ENCODE measurements at regions not wholly inside any gene's neighbourhood (a gene's known extent, or its start where the extent isn't known, plus 50 kb on each side); places are given as distances from the start of the nearest gene placed in this dataset.
A peak's percentile ranks its signal among the peaks of the same experiment; 100 is the strongest.

DNA sequence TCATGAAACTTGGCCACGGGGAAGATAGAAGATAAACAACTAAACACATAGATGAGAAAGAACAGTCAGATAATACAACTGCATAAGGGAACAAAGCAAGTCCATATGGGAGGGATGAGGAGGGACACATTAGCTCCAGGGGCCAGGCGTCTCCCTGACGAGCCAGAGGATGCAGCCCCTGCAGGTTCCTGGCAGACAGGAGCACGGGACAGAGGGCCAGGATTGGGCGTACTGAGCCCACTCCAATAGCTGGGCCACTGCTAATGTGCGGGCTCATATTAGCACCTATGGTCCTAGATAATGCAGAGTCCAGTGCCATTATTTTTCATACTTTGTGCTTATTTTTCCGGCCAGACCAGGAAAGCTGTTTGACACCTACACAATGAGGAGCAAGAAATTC lies 182.9 kb downstream of the ANKRD60 start:
- WGBS = 76% methylated on average over 7 of the region's 7 CpGs

DNA sequence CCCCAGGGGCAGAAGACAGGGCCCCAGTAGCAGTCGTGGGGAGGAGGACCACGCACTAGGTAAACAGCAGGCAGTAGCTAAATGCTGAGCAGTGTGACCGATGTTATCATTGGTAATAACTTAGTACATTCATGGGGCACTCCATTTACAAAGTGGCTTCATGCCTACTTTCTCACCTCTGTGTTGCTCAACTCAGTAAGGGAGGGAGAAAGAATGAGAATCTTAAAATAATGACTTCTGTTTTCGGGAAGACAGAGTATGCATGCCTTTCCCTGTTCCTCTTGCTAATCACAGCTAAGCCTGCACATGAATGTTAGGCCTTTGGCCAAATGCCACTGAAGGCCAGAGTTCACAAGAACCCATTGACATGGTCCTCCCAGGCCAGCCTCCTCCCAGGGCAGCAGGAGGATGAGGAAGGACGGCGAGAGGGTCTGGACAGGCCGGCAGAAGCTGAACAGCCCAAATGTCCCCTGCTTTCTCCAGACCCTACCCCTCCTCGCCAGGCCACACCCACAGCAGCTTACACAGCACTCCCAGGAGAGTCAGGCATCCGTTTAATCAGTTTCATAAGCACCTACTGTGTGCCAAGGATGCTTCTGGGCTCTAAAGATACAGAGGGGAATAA lies 183.4 kb downstream of the ANKRD60 start:
- Histone ChIP-seq H3K27me3 (ENCODE audit: control insufficient read depth, insufficient read depth) (no peaks in the 10 kb centered on the region), H3K9me3 (ENCODE audit: control insufficient read depth, low read length) (no peaks in the 10 kb centered on the region), H3K27ac (ENCODE audit: low read length) (no peak overlapping the region), H3K4me1 (ENCODE audit: control insufficient read depth, insufficient read depth, low read length) (peaks cover 5% of the 10 kb centered on the region), H3K4me3 (ENCODE audit: low read length) (no peak overlapping the region)
- DNase-seq (no peak), ATAC-seq (peak; percentile 16 to 31)
- intact Hi-C loops (cut with DNase I) = no loop called here
- 76% methylated on average over 9 of the region's 9 CpGs for WGBS

More for the DNA sequence above, 182.9 kb downstream of the ANKRD60 start:
- H3K4me1 ChIP-seq (ENCODE audit: control insufficient read depth, insufficient read depth, low read length) = peaks cover 5% of the 10 kb centered on the region
- no peaks in the 10 kb centered on the region for H3K27me3 ChIP-seq (ENCODE audit: control insufficient read depth, insufficient read depth)
- no peak overlapping the region for H3K4me3 ChIP-seq (ENCODE audit: low read length)
- intact Hi-C loops (cut with DNase I) = no loop called here
- H3K27ac ChIP-seq (ENCODE audit: low read length) = no peak overlapping the region
- no peak for DNase-seq
- no peak for ATAC-seq
- H3K9me3 ChIP-seq (ENCODE audit: control insufficient read depth, low read length) = no peaks in the 10 kb centered on the region

DNA sequence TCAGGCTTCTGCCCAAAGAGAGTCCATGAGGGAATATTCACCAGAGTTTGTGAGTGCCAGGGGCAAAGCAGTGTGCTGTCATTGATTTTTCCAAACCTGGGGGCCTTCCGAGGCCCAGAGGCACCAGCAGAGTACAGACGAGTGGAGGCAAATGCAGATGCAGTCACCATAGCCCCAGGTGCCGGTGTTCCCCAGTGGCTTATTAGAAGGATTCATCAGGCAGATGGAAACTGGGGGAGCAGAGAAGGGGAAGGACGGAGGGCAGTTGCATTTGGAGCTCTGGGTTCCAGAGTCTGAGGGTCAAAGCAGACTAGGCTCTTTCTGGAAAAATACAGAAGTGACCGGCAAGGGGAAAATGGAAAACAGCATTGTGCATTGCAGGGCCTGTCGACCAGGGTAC lies 184.2 kb downstream of the ANKRD60 start:
- no peak for ATAC-seq
- intact Hi-C loops (cut with DNase I) = no loop called here
- WGBS = 84% methylated on average over 6 of the region's 6 CpGs

GRCh38 chr20:58043236-58044140 lies 185.0 kb downstream of the ANKRD60 start:
- Histone ChIP-seq H3K4me1 (ENCODE audit: control insufficient read depth, insufficient read depth, low read length) (peaks cover 5% of the 10 kb centered on the region), H3K27ac (ENCODE audit: low read length) (no peak overlapping the region), H3K27me3 (ENCODE audit: control insufficient read depth, insufficient read depth) (no peaks in the 10 kb centered on the region), H3K9me3 (ENCODE audit: control insufficient read depth, low read length) (no peaks in the 10 kb centered on the region), H3K4me3 (ENCODE audit: low read length) (no peak overlapping the region)
- 56% methylated on average over 17 of the region's 17 CpGs for whole genome bisulfite sequencing
- ATAC-seq = no peak
- intact Hi-C loops (cut with DNase I) = no loop called here
- DNase-seq = no peak

More for the DNA sequence above, 184.2 kb downstream of the ANKRD60 start:
- no peak for DNase-seq
- no peak overlapping the region for H3K4me3 ChIP-seq (ENCODE audit: low read length)
- no peaks in the 10 kb centered on the region for H3K27me3 ChIP-seq (ENCODE audit: control insufficient read depth, insufficient read depth)
- no peaks in the 10 kb centered on the region for H3K9me3 ChIP-seq (ENCODE audit: control insufficient read depth, low read length)
- H3K27ac ChIP-seq (ENCODE audit: low read length) = no peak overlapping the region
- peaks cover 5% of the 10 kb centered on the region for H3K4me1 ChIP-seq (ENCODE audit: control insufficient read depth, insufficient read depth, low read length)

DNA sequence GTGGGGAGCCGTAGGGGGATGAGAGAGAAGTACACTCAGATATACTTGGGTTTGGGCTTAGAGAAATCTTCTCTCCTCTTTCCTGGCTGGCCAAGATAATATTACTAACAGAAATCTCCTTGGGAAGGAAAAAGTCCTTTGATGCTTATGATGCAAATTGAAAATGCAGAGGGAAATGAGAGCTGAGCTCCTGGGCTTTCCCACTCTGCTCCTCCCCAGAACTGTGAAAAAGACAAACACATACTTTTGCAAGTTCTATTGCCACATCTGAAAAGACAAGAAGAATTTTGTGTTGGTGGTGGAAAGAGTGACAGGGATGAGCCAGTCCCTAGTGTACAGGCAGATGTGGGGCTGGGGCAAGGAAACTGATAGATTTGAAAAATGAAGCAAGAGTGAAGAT lies 185.9 kb downstream of the ANKRD60 start:
- WGBS = 67% methylated on average over 1 of the region's 1 CpG
- Histone ChIP-seq H3K4me1 (ENCODE audit: control insufficient read depth, insufficient read depth, low read length) (peaks cover 3% of the 10 kb centered on the region), H3K9me3 (ENCODE audit: control insufficient read depth, low read length) (no peaks in the 10 kb centered on the region), H3K4me3 (ENCODE audit: low read length) (no peak overlapping the region), H3K27me3 (ENCODE audit: control insufficient read depth, insufficient read depth) (no peaks in the 10 kb centered on the region), H3K27ac (ENCODE audit: low read length) (no peak overlapping the region)
- DNase-seq (no peak), ATAC-seq (no peak)
- intact Hi-C loops (cut with DNase I) = no loop called here

GRCh38 chr20:58040447-58041290 lies 187.8 kb downstream of the ANKRD60 start:
- intact Hi-C loops (cut with DNase I) = no loop called here
- peaks cover 3% of the 10 kb centered on the region for H3K4me1 ChIP-seq (ENCODE audit: control insufficient read depth, insufficient read depth, low read length)
- H3K4me3 ChIP-seq (ENCODE audit: low read length) = no peak overlapping the region
- H3K27me3 ChIP-seq (ENCODE audit: control insufficient read depth, insufficient read depth) = no peaks in the 10 kb centered on the region
- H3K27ac ChIP-seq (ENCODE audit: low read length) = no peak overlapping the region
- ATAC-seq (no peak), DNase-seq (no peak)
- no peaks in the 10 kb centered on the region for H3K9me3 ChIP-seq (ENCODE audit: control insufficient read depth, low read length)
- 85% methylated on average over 15 of the region's 15 CpGs for WGBS

DNA sequence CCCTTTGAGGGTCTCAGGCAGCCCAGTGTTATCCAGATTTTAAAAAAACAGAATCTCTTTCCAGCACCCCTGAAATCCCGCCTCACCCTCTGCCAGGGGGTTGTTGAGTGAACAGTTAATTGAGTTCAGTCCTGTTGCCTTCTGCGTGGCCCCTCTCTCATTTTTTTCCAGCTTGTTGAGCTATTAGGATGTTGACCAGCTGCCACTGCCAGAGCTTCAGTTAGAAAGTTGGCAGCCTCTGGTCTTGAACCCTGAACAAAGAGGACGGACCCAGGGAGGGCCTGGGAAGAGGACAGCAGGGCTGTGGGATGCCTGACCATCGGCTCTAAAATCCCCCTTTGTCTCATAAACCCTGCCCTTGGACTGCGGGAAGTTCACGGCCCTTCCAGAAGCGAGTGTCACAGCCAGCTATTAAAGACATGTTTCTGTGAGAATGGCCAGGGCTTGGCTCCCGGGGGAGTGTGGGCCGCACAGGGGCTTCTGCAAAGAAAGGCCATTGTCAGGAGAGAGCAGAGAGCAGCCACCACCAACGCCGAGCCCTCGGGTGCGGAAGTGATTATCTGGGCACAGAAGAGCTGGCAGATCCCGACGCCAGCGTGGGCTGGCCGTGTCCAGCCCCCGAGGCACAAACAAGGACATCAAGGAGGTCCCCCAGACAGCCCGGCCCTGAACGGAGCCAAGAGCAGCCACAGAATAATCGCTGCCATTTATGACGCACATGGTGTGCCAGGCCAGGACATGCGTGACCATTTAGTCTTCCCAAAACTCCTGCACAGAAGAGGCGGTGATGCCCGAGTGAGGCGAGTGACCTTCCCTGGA lies 189.0 kb downstream of the ANKRD60 start:
- ATAC-seq = peak; percentile 62 to 65
- 62% methylated on average over 26 of the region's 26 CpGs for WGBS
- H3K27me3 ChIP-seq (ENCODE audit: control insufficient read depth, insufficient read depth) = no peaks in the 10 kb centered on the region
- H3K4me3 ChIP-seq (ENCODE audit: low read length) = no peak overlapping the region
- H3K4me1 ChIP-seq (ENCODE audit: control insufficient read depth, insufficient read depth, low read length) = peaks cover 3% of the 10 kb centered on the region
- intact Hi-C loops (cut with DNase I) = no loop called here
- no peak overlapping the region for H3K27ac ChIP-seq (ENCODE audit: low read length)
- DNase-seq = peak in 2 of 3 donors; percentile 70 to 71
- no peaks in the 10 kb centered on the region for H3K9me3 ChIP-seq (ENCODE audit: control insufficient read depth, low read length)

DNA sequence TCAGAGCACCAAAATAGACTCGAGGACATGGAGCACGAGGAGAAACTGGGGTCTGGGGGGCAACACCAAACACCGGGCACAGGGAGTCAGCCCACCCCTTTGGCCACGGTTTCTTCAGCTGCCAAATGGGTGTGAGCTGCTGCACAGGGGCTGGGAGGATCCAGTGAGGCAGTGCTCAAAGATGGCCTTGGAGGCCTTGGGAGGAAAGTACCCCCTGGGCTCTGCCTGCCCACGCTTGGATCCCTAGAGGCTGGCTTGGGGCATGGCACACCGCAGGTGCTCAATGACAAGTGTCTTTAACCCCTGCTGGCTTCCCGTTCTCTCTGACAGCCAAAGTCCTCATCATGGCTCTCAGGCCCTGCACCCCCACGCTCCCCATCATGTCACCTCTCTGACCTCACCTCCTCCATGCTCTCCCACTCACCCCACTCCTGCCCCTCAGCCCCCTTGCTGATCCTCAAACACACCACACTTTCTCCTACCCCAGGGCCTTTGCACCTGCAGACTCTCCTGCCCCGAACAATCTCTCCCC lies 190.3 kb downstream of the ANKRD60 start:
- Histone ChIP-seq H3K4me1 (ENCODE audit: control insufficient read depth, insufficient read depth, low read length) (peaks cover 3% of the 10 kb centered on the region), H3K9me3 (ENCODE audit: control insufficient read depth, low read length) (no peaks in the 10 kb centered on the region), H3K27ac (ENCODE audit: low read length) (no peak overlapping the region), H3K4me3 (ENCODE audit: low read length) (no peak overlapping the region), H3K27me3 (ENCODE audit: control insufficient read depth, insufficient read depth) (no peaks in the 10 kb centered on the region)
- 81% methylated on average over 9 of the region's 9 CpGs for WGBS
- no peak for DNase-seq
- intact Hi-C loops (cut with DNase I) = no loop called here
- ATAC-seq = no peak

- WGBS = 88% methylated on average over 2 of the region's 2 CpGs
- H3K4me3 ChIP-seq (ENCODE audit: low read length) = no peak overlapping the region
Observed at GRCh38 chr20:58037631-58038030, 190.8 kb downstream of the ANKRD60 start.

GRCh38 chr20:58033026-58033536 lies 195.4 kb downstream of the ANKRD60 start:
- Histone ChIP-seq H3K4me3 (ENCODE audit: low read length) (no peak overlapping the region), H3K27ac (ENCODE audit: low read length) (no peak overlapping the region), H3K9me3 (ENCODE audit: control insufficient read depth, low read length) (no peaks in the 10 kb centered on the region), H3K4me1 (ENCODE audit: control insufficient read depth, insufficient read depth, low read length) (no peaks in the 10 kb centered on the region), H3K27me3 (ENCODE audit: control insufficient read depth, insufficient read depth) (no peaks in the 10 kb centered on the region)
- intact Hi-C loops (cut with DNase I) = no loop called here
- 87% methylated on average over 4 of the region's 4 CpGs for WGBS
- DNase-seq (no peak), ATAC-seq (no peak)

More at GRCh38 chr20:58037631-58038030, 190.8 kb downstream of the ANKRD60 start:
- intact Hi-C loops (cut with DNase I) = no loop called here
- H3K27me3 ChIP-seq (ENCODE audit: control insufficient read depth, insufficient read depth) = no peaks in the 10 kb centered on the region
- H3K9me3 ChIP-seq (ENCODE audit: control insufficient read depth, low read length) = no peaks in the 10 kb centered on the region
- H3K4me1 ChIP-seq (ENCODE audit: control insufficient read depth, insufficient read depth, low read length) = no peaks in the 10 kb centered on the region
- no peak for DNase-seq
- H3K27ac ChIP-seq (ENCODE audit: low read length) = no peak overlapping the region
- ATAC-seq = no peak
